K562 (cell line): ENCODE measurements at regions not wholly inside any gene's neighbourhood (a gene's known extent, or its start where the extent isn't known, plus 50 kb on each side); places are given as distances from the start of the nearest gene placed in this dataset. TPM values are rescaled to one million over a fixed set of nuclear protein-coding genes. Genes with fewer than 3 reads are reported as not detected.

Source experiments
- small RNA-seq: library from RNA; depleted of rRNA; stranded (forward); fragments of <200 nt; gene quantifications from one replicate; pipeline ENCODE3, GENCODE V24; 2014
- TF ChIP-seq, protein P1 (sequence below), 3 experiments: fragments of 200-800 bp in 1 of 3; fragments of 250-450 bp in 1 of 3; fragments of 450-650 bp in 1 of 3; sonication (Bioruptor Pico) in 1 of 3; sonication (Bioruptor generic) in 1 of 3; formaldehyde crosslinking in 1 of 3; IDR thresholded peaks; 2 replicates each; pipeline versions ENCODE4 v1.6.1 to v1.8.0; 2016 to 2022; ENCODE audit warnings: mild to moderate bottlenecking in 2 of 3, missing genetic modification characterization in 2 of 3, missing compliant biosample characterization in 1 of 3, moderate library complexity in 1 of 3

DNA sequence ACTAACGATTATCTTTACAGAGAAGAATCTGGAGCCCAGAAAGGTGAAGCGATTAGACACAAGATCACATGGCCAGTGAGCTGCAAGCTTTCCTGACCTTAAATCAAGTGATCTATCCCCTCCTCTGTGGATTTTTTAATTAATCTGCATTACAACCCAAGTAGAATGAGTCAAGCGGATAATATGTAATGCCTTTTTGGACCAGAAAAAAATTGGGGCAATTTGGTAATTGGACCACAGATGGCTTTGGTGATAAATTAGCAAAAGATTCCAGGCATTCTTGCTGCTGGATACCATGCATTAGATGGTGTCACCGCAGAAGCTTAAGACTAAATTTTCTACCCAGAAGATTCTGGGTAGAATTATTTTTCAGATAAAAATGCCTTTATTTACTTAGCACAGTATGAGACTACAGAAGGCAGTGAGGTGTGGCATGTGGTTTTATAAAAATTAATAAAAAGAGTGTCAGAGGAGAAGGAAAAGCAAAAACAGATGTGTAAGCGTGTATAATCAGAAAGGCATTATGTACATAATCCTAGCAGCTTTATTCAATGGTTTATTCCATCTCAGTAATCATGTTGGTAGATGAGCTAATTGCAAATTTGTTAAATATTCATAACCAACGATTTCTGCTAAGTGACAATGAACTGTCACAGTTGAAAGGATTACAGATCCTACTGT is 53.9 kb upstream of the PCSK2 start (continued):
- TF ChIP-seq, protein P1, sequence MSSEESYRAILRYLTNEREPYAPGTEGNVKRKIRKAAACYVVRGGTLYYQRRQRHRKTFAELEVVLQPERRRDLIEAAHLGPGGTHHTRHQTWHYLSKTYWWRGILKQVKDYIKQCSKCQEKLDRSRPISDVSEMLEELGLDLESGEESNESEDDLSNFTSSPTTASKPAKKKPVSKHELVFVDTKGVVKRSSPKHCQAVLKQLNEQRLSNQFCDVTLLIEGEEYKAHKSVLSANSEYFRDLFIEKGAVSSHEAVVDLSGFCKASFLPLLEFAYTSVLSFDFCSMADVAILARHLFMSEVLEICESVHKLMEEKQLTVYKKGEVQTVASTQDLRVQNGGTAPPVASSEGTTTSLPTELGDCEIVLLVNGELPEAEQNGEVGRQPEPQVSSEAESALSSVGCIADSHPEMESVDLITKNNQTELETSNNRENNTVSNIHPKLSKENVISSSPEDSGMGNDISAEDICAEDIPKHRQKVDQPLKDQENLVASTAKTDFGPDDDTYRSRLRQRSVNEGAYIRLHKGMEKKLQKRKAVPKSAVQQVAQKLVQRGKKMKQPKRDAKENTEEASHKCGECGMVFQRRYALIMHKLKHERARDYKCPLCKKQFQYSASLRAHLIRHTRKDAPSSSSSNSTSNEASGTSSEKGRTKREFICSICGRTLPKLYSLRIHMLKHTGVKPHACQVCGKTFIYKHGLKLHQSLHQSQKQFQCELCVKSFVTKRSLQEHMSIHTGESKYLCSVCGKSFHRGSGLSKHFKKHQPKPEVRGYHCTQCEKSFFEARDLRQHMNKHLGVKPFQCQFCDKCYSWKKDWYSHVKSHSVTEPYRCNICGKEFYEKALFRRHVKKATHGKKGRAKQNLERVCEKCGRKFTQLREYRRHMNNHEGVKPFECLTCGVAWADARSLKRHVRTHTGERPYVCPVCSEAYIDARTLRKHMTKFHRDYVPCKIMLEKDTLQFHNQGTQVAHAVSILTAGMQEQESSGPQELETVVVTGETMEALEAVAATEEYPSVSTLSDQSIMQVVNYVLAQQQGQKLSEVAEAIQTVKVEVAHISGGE (CRISPR knock-in tag; IDR thresholded peaks at IDR 0.05), result no peak

Small RNA genes lying in the stretch of these regions (small RNA-seq; reads per million reads assigned to genes)
- gene RF00012, result not detected
